Mononuclear cell (primary cell): ENCODE measurements at regions not wholly inside any gene's neighbourhood (a gene's known extent, or its start where the extent isn't known, plus 50 kb on each side); places are given as distances from the start of the nearest gene placed in this dataset.
"Not testable (repeated sequence)": the region's sequence is repeated elsewhere in the genome, so short reads cannot be mapped to it uniquely, and the experiment has no call there.

Experiments used
- H3K27me3 ChIP-seq: 2 replicates; pipeline ENCODE4 v1.6.0; 2011; ENCODE audit warnings: low read length, control low read depth; ENCODE audit not compliant: insufficient read depth
- H3K4me1 ChIP-seq: 2 replicates; pipeline ENCODE4 v1.5.1; 2011; ENCODE audit warnings: mild to moderate bottlenecking, low read length, control low read depth; ENCODE audit not compliant: insufficient read depth
- H3K4me3 ChIP-seq: 2 replicates; pipeline ENCODE4 v1.5.1; 2011; ENCODE audit warnings: mild to moderate bottlenecking, low read length, moderate library complexity
- H3K9me3 ChIP-seq: 2 replicates; pipeline ENCODE4 v1.5.1; 2011; ENCODE audit warnings: low read depth, mild to moderate bottlenecking, control low read depth, low read length

- H3K4me3 ChIP-seq = no peak overlapping the region
These were observed 72.6 kb upstream of the ZNF184 start for GRCh38 chr6:27545271-27546046.

GRCh38 chr6:27544612-27545260, 71.8 kb upstream of the ZNF184 start:
- peaks cover 94% of the 10 kb centered on the region for H3K27me3 ChIP-seq
- H3K4me1 ChIP-seq = no peaks in the 10 kb centered on the region
- H3K9me3 ChIP-seq = no peaks in the 10 kb centered on the region
- H3K4me3 ChIP-seq = no peak overlapping the region

More at GRCh38 chr6:27545271-27546046, 72.6 kb upstream of the ZNF184 start:
- Histone ChIP-seq H3K9me3 (no peaks in the 10 kb centered on the region), H3K27me3 (peaks cover 98% of the 10 kb centered on the region), H3K4me1 (no peaks in the 10 kb centered on the region)

GRCh38 chr6:27544135-27544534, 71.2 kb upstream of the ZNF184 start:
- not testable (repeated sequence) for H3K9me3 ChIP-seq, H3K4me1 ChIP-seq, H3K4me3 ChIP-seq
- H3K27me3 ChIP-seq = peaks cover 94% of the 10 kb centered on the region

GRCh38 chr6:27542485-27542884, 69.6 kb upstream of the ZNF184 start:
- peaks cover 93% of the 10 kb centered on the region for H3K27me3 ChIP-seq
- H3K4me3 ChIP-seq = no peak overlapping the region
- no peaks in the 10 kb centered on the region for H3K4me1 ChIP-seq
- H3K9me3 ChIP-seq = no peaks in the 10 kb centered on the region

GRCh38 chr6:27541933-27542297, 69.0 kb upstream of the ZNF184 start:
- H3K4me3 ChIP-seq = no peak overlapping the region
- no peaks in the 10 kb centered on the region for H3K9me3 ChIP-seq
- no peaks in the 10 kb centered on the region for H3K4me1 ChIP-seq
- H3K27me3 ChIP-seq = peaks cover 93% of the 10 kb centered on the region

- Histone ChIP-seq H3K4me3 (no peak overlapping the region), H3K9me3 (no peaks in the 10 kb centered on the region), H3K4me1 (no peaks in the 10 kb centered on the region), H3K27me3 (peaks cover 92% of the 10 kb centered on the region)
These were observed 68.5 kb upstream of the ZNF184 start for GRCh38 chr6:27541212-27541932.

GRCh38 chr6:27539551-27539950, 66.6 kb upstream of the ZNF184 start:
- Histone ChIP-seq H3K4me1 (no peaks in the 10 kb centered on the region), H3K9me3 (no peaks in the 10 kb centered on the region), H3K27me3 (peaks cover 81% of the 10 kb centered on the region), H3K4me3 (no peak overlapping the region)

GRCh38 chr6:27532820-27533538, 60.1 kb upstream of the ZNF184 start:
- Histone ChIP-seq H3K9me3 (no peaks in the 10 kb centered on the region), H3K27me3 (peaks cover 67% of the 10 kb centered on the region), H3K4me3 (no peak overlapping the region), H3K4me1 (no peaks in the 10 kb centered on the region)

- no peak overlapping the region for H3K4me3 ChIP-seq
- H3K9me3 ChIP-seq = no peaks in the 10 kb centered on the region
- H3K27me3 ChIP-seq = peaks cover 56% of the 10 kb centered on the region
- no peaks in the 10 kb centered on the region for H3K4me1 ChIP-seq
These were observed 59.0 kb upstream of the ZNF184 start for GRCh38 chr6:27531772-27532459.

- H3K27me3 ChIP-seq = peaks cover 45% of the 10 kb centered on the region
- not testable (repeated sequence) for H3K9me3 ChIP-seq, H3K4me3 ChIP-seq, H3K4me1 ChIP-seq
These were observed 56.9 kb upstream of the ZNF184 start for GRCh38 chr6:27529796-27530195.

- Histone ChIP-seq H3K4me3 (no peak overlapping the region), H3K4me1 (no peaks in the 10 kb centered on the region), H3K9me3 (no peaks in the 10 kb centered on the region), H3K27me3 (peaks cover 40% of the 10 kb centered on the region)
These were observed 55.8 kb upstream of the ZNF184 start for GRCh38 chr6:27528714-27529113.
